ENCODE measurements at regions not wholly inside any gene's neighbourhood (a gene's known extent, or its start where the extent isn't known, plus 50 kb on each side); places are given as distances from the start of the nearest gene placed in this dataset.

DNA sequence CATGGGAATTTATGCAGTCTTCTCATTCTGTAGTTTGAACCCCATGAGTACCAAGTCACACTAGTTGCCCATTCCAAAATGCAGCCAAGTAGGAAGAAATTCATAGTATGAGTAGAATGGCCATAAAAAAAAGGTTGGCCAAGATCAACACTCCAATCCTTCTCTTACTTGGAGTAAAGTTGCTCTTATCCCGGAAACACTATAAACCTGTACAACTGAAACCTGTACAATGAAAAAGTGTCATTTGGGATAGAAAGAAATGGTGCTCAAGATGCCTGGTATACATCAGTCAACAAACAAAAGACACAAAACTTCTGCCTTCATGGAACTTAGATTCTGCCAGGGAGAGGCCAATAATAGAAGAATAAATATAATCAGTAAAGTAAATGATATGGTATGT lies 325.0 kb downstream of the NFIB start:
- H3K36me3 ChIP-seq (ENCODE audit: control insufficient read depth, insufficient read depth, low read length): no peaks in the 10 kb centered on the region
- H3K27me3 ChIP-seq (ENCODE audit: control insufficient read depth, insufficient read depth, low read length): no peaks in the 10 kb centered on the region
- TF ChIP-seq, protein P1, sequence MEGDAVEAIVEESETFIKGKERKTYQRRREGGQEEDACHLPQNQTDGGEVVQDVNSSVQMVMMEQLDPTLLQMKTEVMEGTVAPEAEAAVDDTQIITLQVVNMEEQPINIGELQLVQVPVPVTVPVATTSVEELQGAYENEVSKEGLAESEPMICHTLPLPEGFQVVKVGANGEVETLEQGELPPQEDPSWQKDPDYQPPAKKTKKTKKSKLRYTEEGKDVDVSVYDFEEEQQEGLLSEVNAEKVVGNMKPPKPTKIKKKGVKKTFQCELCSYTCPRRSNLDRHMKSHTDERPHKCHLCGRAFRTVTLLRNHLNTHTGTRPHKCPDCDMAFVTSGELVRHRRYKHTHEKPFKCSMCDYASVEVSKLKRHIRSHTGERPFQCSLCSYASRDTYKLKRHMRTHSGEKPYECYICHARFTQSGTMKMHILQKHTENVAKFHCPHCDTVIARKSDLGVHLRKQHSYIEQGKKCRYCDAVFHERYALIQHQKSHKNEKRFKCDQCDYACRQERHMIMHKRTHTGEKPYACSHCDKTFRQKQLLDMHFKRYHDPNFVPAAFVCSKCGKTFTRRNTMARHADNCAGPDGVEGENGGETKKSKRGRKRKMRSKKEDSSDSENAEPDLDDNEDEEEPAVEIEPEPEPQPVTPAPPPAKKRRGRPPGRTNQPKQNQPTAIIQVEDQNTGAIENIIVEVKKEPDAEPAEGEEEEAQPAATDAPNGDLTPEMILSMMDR (IDR thresholded peaks at IDR 0.05; ENCODE audit: insufficient read depth, low read length, poor library complexity, severe bottlenecking): no peak
- DNase-seq (ENCODE audit: low read depth): no peak
- no peak overlapping the region for H3K4me3 ChIP-seq (ENCODE audit: low read depth, low read length)

DNA sequence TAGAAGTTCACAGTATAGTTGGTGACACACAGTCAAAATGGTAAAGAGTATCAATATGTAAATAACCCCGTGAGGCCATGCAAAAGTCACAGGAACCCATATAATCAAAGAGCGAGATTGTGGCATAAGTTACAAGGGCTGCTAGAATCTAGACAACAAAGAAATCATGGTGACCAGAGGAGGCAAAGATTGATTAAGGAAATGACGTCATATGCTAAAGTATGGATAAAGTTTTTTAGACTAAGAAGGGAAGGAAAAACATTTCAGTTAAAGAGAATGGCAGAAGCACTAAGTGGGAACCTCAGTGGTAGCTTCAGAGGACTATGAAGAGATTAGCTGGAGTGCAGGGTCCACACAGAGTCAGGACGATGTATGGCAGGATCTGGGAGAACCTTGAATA lies 330.3 kb downstream of the NFIB start:
- Histone ChIP-seq H3K4me3 (ENCODE audit: low read depth, low read length) (no peak overlapping the region), H3K36me3 (ENCODE audit: control insufficient read depth, insufficient read depth, low read length) (no peaks in the 10 kb centered on the region)

DNA sequence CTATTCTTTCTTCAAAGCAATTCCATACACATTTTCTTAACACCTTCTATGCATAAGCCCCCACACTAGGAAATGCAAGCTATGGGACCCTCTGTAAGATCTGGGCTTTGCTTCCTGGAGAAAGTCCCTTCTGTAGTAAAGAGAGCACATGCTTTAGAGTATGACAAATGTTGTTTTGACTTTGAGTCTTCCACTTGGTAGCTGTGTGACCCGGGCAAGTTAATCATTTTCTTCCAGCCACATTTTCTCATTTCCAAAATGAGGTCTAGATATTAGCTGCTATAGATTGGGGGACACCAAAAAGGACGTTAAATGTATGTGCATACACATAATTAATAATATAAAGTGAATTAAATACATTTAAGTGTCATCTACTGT lies 334.0 kb downstream of the NFIB start:
- Histone ChIP-seq H3K36me3 (ENCODE audit: control insufficient read depth, insufficient read depth, low read length) (no peaks in the 10 kb centered on the region), H3K27me3 (ENCODE audit: control insufficient read depth, insufficient read depth, low read length) (no peaks in the 10 kb centered on the region), H3K4me3 (ENCODE audit: low read depth, low read length) (no peak overlapping the region)
- TF ChIP-seq, protein P1 (IDR thresholded peaks at IDR 0.05; ENCODE audit: insufficient read depth, low read length, poor library complexity, severe bottlenecking): no peak
- peak; percentile 12 for DNase-seq (ENCODE audit: low read depth)

More for the DNA sequence above, 330.3 kb downstream of the NFIB start:
- no peak for DNase-seq (ENCODE audit: low read depth)
- TF ChIP-seq, protein P1 (IDR thresholded peaks at IDR 0.05; ENCODE audit: insufficient read depth, low read length, poor library complexity, severe bottlenecking): no peak
- no peaks in the 10 kb centered on the region for H3K27me3 ChIP-seq (ENCODE audit: control insufficient read depth, insufficient read depth, low read length)

DNA sequence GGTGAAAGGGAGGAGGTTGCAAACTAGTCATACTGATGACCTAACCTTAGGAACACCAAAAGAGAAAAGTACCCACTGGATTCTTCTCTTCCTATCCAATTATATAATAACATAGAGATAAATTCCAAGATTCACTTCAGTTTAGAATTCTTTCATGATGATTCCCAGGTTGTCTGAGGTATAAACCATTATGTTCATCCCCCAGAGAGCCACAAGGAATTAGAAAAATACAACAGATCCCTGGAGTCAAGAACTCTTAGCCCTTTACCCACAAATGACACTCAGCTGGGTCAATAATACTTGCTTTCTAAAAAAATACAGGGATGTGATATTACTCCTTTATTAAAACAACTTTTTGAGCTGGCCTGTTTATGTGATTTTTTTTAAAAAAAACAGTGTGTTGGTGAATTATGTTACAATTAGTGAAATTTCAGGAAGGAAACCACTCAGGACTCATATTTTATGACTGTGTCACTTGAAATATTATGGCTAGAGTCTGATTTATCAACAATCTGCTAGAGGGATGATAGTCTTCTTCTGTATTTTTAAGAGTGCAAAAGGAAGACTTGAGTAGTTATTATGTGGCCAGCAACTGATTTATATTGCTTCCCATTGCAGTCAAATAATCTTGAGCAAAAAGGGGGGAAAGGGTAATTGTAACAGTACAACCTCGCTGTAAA lies 338.2 kb downstream of the NFIB start:
- Histone ChIP-seq H3K27me3 (ENCODE audit: control insufficient read depth, insufficient read depth, low read length) (no peaks in the 10 kb centered on the region), H3K4me3 (ENCODE audit: low read depth, low read length) (no peak overlapping the region), H3K36me3 (ENCODE audit: control insufficient read depth, insufficient read depth, low read length) (no peaks in the 10 kb centered on the region)
- no peak for DNase-seq (ENCODE audit: low read depth)
- TF ChIP-seq, protein P1 (IDR thresholded peaks at IDR 0.05; ENCODE audit: insufficient read depth, low read length, poor library complexity, severe bottlenecking): no peak

DNA sequence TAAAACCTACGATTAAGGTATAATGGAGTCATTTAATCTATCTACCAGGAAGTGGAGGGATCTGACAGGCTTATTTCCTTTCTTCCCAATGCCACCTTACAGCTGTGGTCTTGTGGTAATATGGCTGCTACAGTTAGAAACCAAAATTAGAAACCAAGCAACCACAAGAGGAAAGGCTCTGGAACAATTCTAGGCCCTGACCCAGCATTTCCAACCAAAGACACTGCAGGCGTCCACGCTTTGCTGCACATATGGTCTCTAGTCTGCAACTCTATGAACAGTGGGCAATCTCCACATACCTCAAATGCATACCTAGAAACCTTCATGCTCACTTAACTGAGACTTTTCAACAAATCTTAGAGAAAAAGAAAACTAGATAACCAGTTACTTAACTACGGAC lies 339.1 kb downstream of the NFIB start:
- no peaks in the 10 kb centered on the region for H3K36me3 ChIP-seq (ENCODE audit: control insufficient read depth, insufficient read depth, low read length)
- H3K27me3 ChIP-seq (ENCODE audit: control insufficient read depth, insufficient read depth, low read length): no peaks in the 10 kb centered on the region
- TF ChIP-seq, protein P1 (IDR thresholded peaks at IDR 0.05; ENCODE audit: insufficient read depth, low read length, poor library complexity, severe bottlenecking): no peak
- peak; percentile 73 for DNase-seq (ENCODE audit: low read depth)
- H3K4me3 ChIP-seq (ENCODE audit: low read depth, low read length): no peak overlapping the region

Data from kidney epithelial cell (primary cell).